ENCODE measurements at regions not wholly inside any gene's neighbourhood (a gene's known extent, or its start where the extent isn't known, plus 50 kb on each side); places are given as distances from the start of the nearest gene placed in this dataset.

GRCh38 chr11:45471266-45471665 lies 185.1 kb upstream of the SYT13 start:
- Histone ChIP-seq H3K4me2 (ENCODE audit: low read depth, low read length) (no peak overlapping the region), H4K20me1 (ENCODE audit: insufficient read depth, low read length) (peaks cover 6% of the 10 kb centered on the region; the same call in 1 of the 2 replicates), H3K27ac (ENCODE audit: extremely low read length, insufficient read depth, low read length) (no peak overlapping the region), H3K9ac (ENCODE audit: insufficient read depth, low read depth, low read length) (no peak overlapping the region), H3K4me1 (ENCODE audit: insufficient read depth, low read length) (0 out of 2 replicates have a peak, but pooled peaks cover 5% of the 10 kb centered on the region), H3K27me3 (ENCODE audit: control insufficient read depth in 1 of 2, insufficient read depth in 2 of 2, low read length in 2 of 2) (peaks cover 5 to 12% of the 10 kb centered on the region in 2 experiments; a peak in 2 of 5 replicates), H3K9me3 (ENCODE audit: low read length) (no peaks in the 10 kb centered on the region), H2AFZ (ENCODE audit: low read length) (no peak overlapping the region), H3K4me3 (replicated peaks in 1 of 3; ENCODE audit: insufficient read depth in 1 of 3, low read depth in 2 of 3, low read length in 3 of 3) (no peak overlapping the region), H3K36me3 (replicated peaks in 1 of 2; ENCODE audit: control insufficient read depth in 1 of 2, insufficient read depth in 2 of 2, low read length in 2 of 2) (no peaks in the 10 kb centered on the region), H3K79me2 (ENCODE audit: insufficient read depth, low read length) (no peaks in the 10 kb centered on the region)
- CTCF ChIA-PET (ENCODE audit: low intra/inter-chr PET ratio, low total read pairs), result no interaction called here
- in situ Hi-C loops (cut with HindIII; ENCODE audit: extremely low pct_ligation_motif_present, low pct_unique_long_range_greater_than_20kb) (no loop called here), intact Hi-C loops (cut with micrococcal nuclease; ENCODE audit: unreplicated experiment) (no loop called here)
- no peak for FAIRE-seq
- DNase-seq (ENCODE audit: low spot score), result no peak
- POLR2A ChIA-PET, result no interaction called here
- ATAC-seq, result no peak
- no peak for TF ChIP-seq ZNF275 (CRISPR knock-in tag; IDR thresholded peaks at IDR 0.05; ENCODE audit: borderline replicate concordance)
- no peak for TF ChIP-seq ZNF558 (CRISPR knock-in tag; IDR thresholded peaks at IDR 0.05; ENCODE audit: borderline replicate concordance)
- no peak for TF ChIP-seq TAF15 (IDR thresholded peaks at IDR 0.05; ENCODE audit: low read depth, low read length, poor library complexity, severe bottlenecking)
- TF ChIP-seq KDM5A (IDR thresholded peaks at IDR 0.05; ENCODE audit: borderline replicate concordance, low read length), result no peak
- no peak for TF ChIP-seq ZBTB20 (CRISPR knock-in tag; IDR thresholded peaks at IDR 0.05; ENCODE audit: borderline replicate concordance, low read depth)
- TF ChIP-seq ZNF292 (CRISPR knock-in tag; IDR thresholded peaks at IDR 0.05; ENCODE audit: borderline replicate concordance, low read depth), result no peak
- TF ChIP-seq GATA4 (IDR thresholded peaks at IDR 0.05; ENCODE audit: borderline replicate concordance, low read depth), result no peak
- no peak for TF ChIP-seq NR2F1 (CRISPR knock-in tag; IDR thresholded peaks at IDR 0.05)
- no peak for TF ChIP-seq POLR2A (IDR thresholded peaks at IDR 0.05; ENCODE audit: insufficient read depth in 1 of 2, low read depth in 2 of 2, low read length in 2 of 2)
- no peak for TF ChIP-seq ZNF781 (CRISPR knock-in tag; IDR thresholded peaks at IDR 0.05; ENCODE audit: borderline replicate concordance, not compliant biosample characterization)
- TF ChIP-seq ZNF512B (CRISPR knock-in tag; IDR thresholded peaks at IDR 0.05; ENCODE audit: borderline replicate concordance), result no peak
- no peak for TF ChIP-seq SALL2 (CRISPR knock-in tag; IDR thresholded peaks at IDR 0.05)
- no TSS peak for BruUV-seq (replicated peaks)
- 0% methylated on average over 2 of the region's 4 CpGs for WGBS (ENCODE audit: low lambda C conversion rate)
